ENCODE measurements at regions not wholly inside any gene's neighbourhood (a gene's known extent, or its start where the extent isn't known, plus 50 kb on each side); places are given as distances from the start of the nearest gene placed in this dataset.

- H3K4me2 ChIP-seq (ENCODE audit: control insufficient read depth, extremely low read depth, insufficient read depth, low read depth, low read length) = no peak overlapping the region
- H3K4me1 ChIP-seq (ENCODE audit: control insufficient read depth, extremely low read depth, insufficient read depth, low read length) = no peaks in the 10 kb centered on the region
- no peak overlapping the region for H3K27ac ChIP-seq (ENCODE audit: control insufficient read depth, insufficient read depth, low read length)
- H3K79me2 ChIP-seq (ENCODE audit: control insufficient read depth, insufficient read depth, low read length) = no peaks in the 10 kb centered on the region
- dilution Hi-C loops (cut with MboI; ENCODE audit: extremely low pct_ligation_motif_present, low sequenced_read_pairs) = no loop called here
- H2AFZ ChIP-seq (ENCODE audit: control insufficient read depth, low read length) = no peak overlapping the region
- H3K9me1 ChIP-seq (ENCODE audit: control insufficient read depth, extremely low read depth, insufficient read depth, low read length) = no peaks in the 10 kb centered on the region
- H3K9me3 ChIP-seq (ENCODE audit: control insufficient read depth, low read depth, low read length) = peaks cover 16% of the 10 kb centered on the region
- no peak overlapping the region for H3K9ac ChIP-seq (ENCODE audit: control insufficient read depth, extremely low read depth, insufficient read depth, low read length)
- H3K36me3 ChIP-seq (ENCODE audit: control insufficient read depth in 2 of 2, extremely low read depth in 1 of 2, insufficient read depth in 2 of 2, low read length in 2 of 2) = no peaks in the 10 kb centered on the region
- FAIRE-seq (no peak), DNase-seq (ENCODE audit: low read depth, low spot score) (no peak)
- no peaks in the 10 kb centered on the region for H4K20me1 ChIP-seq (ENCODE audit: control insufficient read depth, extremely low read depth, insufficient read depth, low read length)
- H3K4me3 ChIP-seq (ENCODE audit: control insufficient read depth in 2 of 3, extremely low read depth in 1 of 3, insufficient read depth in 2 of 3, low read depth in 1 of 3, low read length in 3 of 3) = no peak overlapping the region
- H3K27me3 ChIP-seq (ENCODE audit: control insufficient read depth, extremely low read depth, insufficient read depth, low read length) = no peaks in the 10 kb centered on the region
- no peak for TF ChIP-seq CTCF (optimal IDR thresholded peaks at IDR 0.05 in 1 of 3, IDR thresholded peaks at IDR 0.05 in 1 of 3, conservative IDR thresholded peaks at IDR 0.05 in 1 of 3; ENCODE audit: extremely low read depth in 1 of 3, insufficient read depth in 2 of 3, low read length in 3 of 3)
- no peak for TF ChIP-seq EZH2 (IDR thresholded peaks at IDR 0.05; ENCODE audit: low read length)
These were observed 156.1 kb upstream of the ALG10B start for GRCh38 chr12:38160318-38161122.

- no peak overlapping the region for H3K9ac ChIP-seq (ENCODE audit: control insufficient read depth, extremely low read depth, insufficient read depth, low read length)
- dilution Hi-C loops (cut with MboI; ENCODE audit: extremely low pct_ligation_motif_present, low sequenced_read_pairs) = no loop called here
- H3K27me3 ChIP-seq (ENCODE audit: control insufficient read depth, extremely low read depth, insufficient read depth, low read length) = no peaks in the 10 kb centered on the region
- no peaks in the 10 kb centered on the region for H3K79me2 ChIP-seq (ENCODE audit: control insufficient read depth, insufficient read depth, low read length)
- no peak overlapping the region for H3K27ac ChIP-seq (ENCODE audit: control insufficient read depth, insufficient read depth, low read length)
- H3K4me1 ChIP-seq (ENCODE audit: control insufficient read depth, extremely low read depth, insufficient read depth, low read length) = no peaks in the 10 kb centered on the region
- peaks cover 16% of the 10 kb centered on the region for H3K9me3 ChIP-seq (ENCODE audit: control insufficient read depth, low read depth, low read length)
- no peak overlapping the region for H2AFZ ChIP-seq (ENCODE audit: control insufficient read depth, low read length)
- DNase-seq (ENCODE audit: low read depth, low spot score) (no peak), FAIRE-seq (no peak)
- no peak overlapping the region for H3K4me2 ChIP-seq (ENCODE audit: control insufficient read depth, extremely low read depth, insufficient read depth, low read depth, low read length)
- no peak overlapping the region for H3K4me3 ChIP-seq (ENCODE audit: control insufficient read depth in 2 of 3, extremely low read depth in 1 of 3, insufficient read depth in 2 of 3, low read depth in 1 of 3, low read length in 3 of 3)
- TF ChIP-seq EZH2 (IDR thresholded peaks at IDR 0.05; ENCODE audit: low read length) (no peak), CTCF (optimal IDR thresholded peaks at IDR 0.05 in 1 of 3, IDR thresholded peaks at IDR 0.05 in 1 of 3, conservative IDR thresholded peaks at IDR 0.05 in 1 of 3; ENCODE audit: extremely low read depth in 1 of 3, insufficient read depth in 2 of 3, low read length in 3 of 3) (no peak)
- no peaks in the 10 kb centered on the region for H3K36me3 ChIP-seq (ENCODE audit: control insufficient read depth in 2 of 2, extremely low read depth in 1 of 2, insufficient read depth in 2 of 2, low read length in 2 of 2)
- no peaks in the 10 kb centered on the region for H4K20me1 ChIP-seq (ENCODE audit: control insufficient read depth, extremely low read depth, insufficient read depth, low read length)
- no peaks in the 10 kb centered on the region for H3K9me1 ChIP-seq (ENCODE audit: control insufficient read depth, extremely low read depth, insufficient read depth, low read length)
These were observed 155.2 kb upstream of the ALG10B start for GRCh38 chr12:38161123-38162000.

Data from keratinocyte (primary cell).